Fibroblast of lung (primary cell): ENCODE measurements at regions not wholly inside any gene's neighbourhood (a gene's known extent, or its start where the extent isn't known, plus 50 kb on each side); places are given as distances from the start of the nearest gene placed in this dataset.

ENCODE experiments used
- CTCF ChIP-seq, 2 donors: IDR thresholded peaks in 1 of 2; conservative IDR thresholded peaks in 1 of 2; 1 replicate in 1 of 2; 2 replicates in 1 of 2; pipeline ENCODE4 v1.5.1; 2011 to 2012; ENCODE audit warnings: low read length in 2 of 2, control low read depth in 1 of 2, inconsistent platforms in 1 of 2, low read depth in 1 of 2, mild to moderate bottlenecking in 1 of 2
- EZH2 ChIP-seq: IDR thresholded peaks from 2 replicates; pipeline ENCODE4 v1.5.1; 2012; ENCODE audit warnings: low read length, control low read depth, mild to moderate bottlenecking; ENCODE audit errors: missing control alignments

DNA sequence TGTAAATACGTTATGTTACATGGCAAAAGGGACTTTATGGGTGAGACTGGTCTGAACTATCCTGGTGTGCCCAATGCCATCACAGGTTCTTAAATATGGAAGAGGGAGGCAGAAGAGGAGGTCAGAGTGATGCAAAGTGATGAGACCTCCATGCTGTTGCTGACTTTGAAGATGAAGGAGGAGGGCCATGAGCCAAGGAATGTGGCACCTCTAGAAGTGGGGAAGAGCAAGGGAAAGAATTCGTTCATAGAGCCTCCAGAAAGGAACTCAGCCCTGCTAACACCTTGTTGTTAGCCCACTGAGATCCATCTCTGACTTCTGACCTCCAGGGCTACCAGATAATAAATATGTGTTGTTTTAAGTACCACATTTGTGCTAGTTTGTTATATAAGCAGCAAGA, 462.0 kb downstream of the RPS6KC1 start:
- no peak for TF ChIP-seq CTCF (conservative IDR thresholded peaks at IDR 0.05 in 1 of 2, IDR thresholded peaks at IDR 0.05 in 1 of 2; ENCODE audit: low read depth in 1 of 2, low read length in 2 of 2)
- no peak for TF ChIP-seq EZH2
